DOHH2 (cell line): ENCODE measurements at regions not wholly inside any gene's neighbourhood (a gene's known extent, or its start where the extent isn't known, plus 50 kb on each side); places are given as distances from the start of the nearest gene placed in this dataset.

Experiments used
- CTCF ChIP-seq: fragments of 200-600 bp; sonication (generic); IDR thresholded peaks from one replicate; pipeline ENCODE4 v1.5.1; 2014; ENCODE audit warnings: antibody characterized with exemption, mild to moderate bottlenecking, low read depth, low read length; ENCODE audit not compliant: poor library complexity, severe bottlenecking
- EZH2phosphoT487 ChIP-seq: fragments of 200-600 bp; sonication (generic); IDR thresholded peaks from 2 replicates; pipeline ENCODE4 v1.6.1; 2017; ENCODE audit warnings: borderline replicate concordance, mild to moderate bottlenecking, antibody characterized with exemption, low read length, moderate library complexity, mixed read lengths

- TF ChIP-seq CTCF (no peak), EZH2phosphoT487 (no peak)
Measured at GRCh38 chr10:89952325-89952724, 250.9 kb downstream of the KIF20B start.
